Esophagus squamous epithelium (tissue), 4 donors: ENCODE measurements at regions not wholly inside any gene's neighbourhood (a gene's known extent, or its start where the extent isn't known, plus 50 kb on each side); places are given as distances from the start of the nearest gene placed in this dataset.

Source experiments
- POLR2A ChIP-seq, 4 donors: fragments of 450-650 bp; IDR thresholded peaks; one replicate each; pipeline ENCODE4 v1.6.1; 2017; ENCODE audit warnings: antibody characterized with exemption in 4 of 4, mild to moderate bottlenecking in 4 of 4, moderate library complexity in 3 of 4
- TF ChIP-seq, protein P1 (sequence below), 6 experiments: fragments of 450-650 bp in 4 of 6; fragments of 200-600 bp in 2 of 6; sonication (generic) in 2 of 6; IDR thresholded peaks; one replicate each; pipeline ENCODE4 v1.5.1; 2016 to 2019; ENCODE audit warnings: antibody characterized with exemption in 6 of 6, mild to moderate bottlenecking in 4 of 6, moderate library complexity in 4 of 6

DNA sequence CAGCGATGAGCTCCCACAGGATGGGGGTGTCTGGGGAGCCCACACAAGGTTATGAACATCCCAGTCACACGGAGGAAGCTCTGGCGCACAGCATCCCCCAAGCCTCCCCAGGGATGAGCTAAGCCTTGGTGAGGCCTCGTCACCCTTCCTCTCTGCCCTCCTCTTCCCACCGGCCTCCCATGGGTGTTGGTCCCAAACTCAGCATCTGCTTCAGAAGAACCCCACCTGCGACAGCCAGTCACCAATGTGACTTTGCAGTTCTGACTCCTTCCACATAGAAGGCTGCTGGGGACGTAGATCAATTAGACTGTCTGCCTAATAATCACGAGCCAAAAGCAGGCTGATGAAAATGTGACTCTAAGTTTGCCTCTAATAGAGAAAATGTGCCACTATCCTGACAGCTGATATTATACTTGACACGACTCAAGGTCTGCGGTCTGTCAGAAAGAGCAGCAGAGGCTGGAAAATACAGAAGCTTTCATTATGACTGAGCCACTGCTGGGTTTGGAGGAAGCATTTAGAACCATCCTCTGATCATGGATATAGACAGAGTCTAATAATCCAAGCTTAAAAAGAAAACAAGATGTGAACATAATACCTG, 116.0 kb upstream of the PFKP start:
- TF ChIP-seq, protein P1, sequence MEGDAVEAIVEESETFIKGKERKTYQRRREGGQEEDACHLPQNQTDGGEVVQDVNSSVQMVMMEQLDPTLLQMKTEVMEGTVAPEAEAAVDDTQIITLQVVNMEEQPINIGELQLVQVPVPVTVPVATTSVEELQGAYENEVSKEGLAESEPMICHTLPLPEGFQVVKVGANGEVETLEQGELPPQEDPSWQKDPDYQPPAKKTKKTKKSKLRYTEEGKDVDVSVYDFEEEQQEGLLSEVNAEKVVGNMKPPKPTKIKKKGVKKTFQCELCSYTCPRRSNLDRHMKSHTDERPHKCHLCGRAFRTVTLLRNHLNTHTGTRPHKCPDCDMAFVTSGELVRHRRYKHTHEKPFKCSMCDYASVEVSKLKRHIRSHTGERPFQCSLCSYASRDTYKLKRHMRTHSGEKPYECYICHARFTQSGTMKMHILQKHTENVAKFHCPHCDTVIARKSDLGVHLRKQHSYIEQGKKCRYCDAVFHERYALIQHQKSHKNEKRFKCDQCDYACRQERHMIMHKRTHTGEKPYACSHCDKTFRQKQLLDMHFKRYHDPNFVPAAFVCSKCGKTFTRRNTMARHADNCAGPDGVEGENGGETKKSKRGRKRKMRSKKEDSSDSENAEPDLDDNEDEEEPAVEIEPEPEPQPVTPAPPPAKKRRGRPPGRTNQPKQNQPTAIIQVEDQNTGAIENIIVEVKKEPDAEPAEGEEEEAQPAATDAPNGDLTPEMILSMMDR (IDR thresholded peaks at IDR 0.05) = no peak
- TF ChIP-seq POLR2A (IDR thresholded peaks at IDR 0.05) = no peak
